ENCODE measurements at regions not wholly inside any gene's neighbourhood (a gene's known extent, or its start where the extent isn't known, plus 50 kb on each side); places are given as distances from the start of the nearest gene placed in this dataset.

DNA sequence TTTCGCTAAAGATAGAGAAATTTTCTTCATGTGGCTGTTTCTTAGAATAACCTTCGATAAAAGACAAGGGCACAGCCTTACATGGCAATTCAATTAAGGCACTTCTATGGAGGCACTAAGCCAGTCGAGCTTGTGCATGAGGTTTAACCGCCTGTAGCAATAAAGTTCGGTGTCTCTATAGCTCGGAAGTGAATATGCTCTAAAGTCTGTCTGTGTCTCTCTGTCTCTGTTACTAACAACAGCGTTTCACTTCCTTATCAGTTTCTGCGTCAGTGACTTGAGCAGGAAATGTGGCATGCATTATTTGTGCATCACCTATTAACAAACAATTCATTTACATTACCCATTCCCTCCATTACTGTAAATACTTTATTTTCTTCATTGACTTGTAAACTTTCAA is 365.1 kb upstream of the NETO1 start:
- no peak for DNase-seq (ENCODE audit: low read depth)

DNA sequence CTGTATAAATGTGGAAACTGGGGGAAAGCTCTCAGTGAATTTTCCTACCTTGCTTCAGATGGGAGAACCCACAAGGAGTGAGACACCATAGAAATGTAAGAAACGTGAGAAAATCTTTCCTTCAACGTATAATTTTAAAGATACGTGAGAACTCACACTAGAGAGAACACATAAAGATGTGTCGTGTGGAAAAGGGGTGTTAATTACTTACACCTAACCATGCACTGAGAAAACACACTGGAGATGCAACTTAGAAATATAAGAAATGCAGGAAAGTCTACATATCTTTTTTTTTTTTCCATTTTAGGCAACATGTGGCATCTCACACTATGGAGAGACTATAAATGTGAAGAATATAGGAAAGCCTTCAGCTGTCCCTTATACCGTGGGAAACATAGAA is 352.9 kb upstream of the NETO1 start:
- DNase-seq (ENCODE audit: low read depth), result no peak

DNA sequence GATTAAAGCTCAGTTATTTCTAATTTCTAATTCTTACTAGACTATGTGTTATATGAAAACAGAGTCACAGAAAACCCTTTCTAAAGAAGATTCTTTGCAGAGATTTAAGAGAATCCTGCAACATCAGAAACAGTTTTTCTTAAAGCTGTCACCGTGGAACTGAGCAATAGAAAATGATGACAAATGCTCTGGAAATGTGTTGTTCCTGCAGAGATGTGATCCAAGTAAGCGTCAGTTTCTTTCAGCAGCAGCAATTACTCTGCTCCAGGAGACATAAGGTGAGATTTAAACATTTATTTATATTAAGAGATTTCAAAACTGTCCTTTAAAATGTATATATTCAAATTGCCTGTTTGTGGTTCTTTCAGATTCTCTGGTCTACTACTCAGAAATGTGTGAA is 350.5 kb upstream of the NETO1 start:
- no peak for DNase-seq (ENCODE audit: low read depth)

DNA sequence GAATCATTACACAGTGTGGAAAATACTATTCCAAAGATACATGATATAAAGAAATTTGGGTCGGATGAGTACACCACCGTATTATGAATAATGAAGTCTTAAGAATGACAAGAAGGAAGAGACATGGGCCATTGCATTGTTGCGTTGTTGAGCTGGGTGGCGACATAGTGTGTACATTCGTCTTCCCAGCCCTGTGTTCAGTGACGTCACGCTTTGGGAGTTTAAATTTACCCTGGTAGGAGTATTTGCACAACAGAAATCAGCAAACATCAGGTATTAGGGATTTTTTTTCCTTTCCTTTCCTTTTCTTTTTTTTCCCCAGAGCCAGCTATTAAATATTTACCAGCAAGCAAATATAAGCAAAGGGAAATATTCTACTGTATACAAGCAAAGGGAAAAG is 347.2 kb upstream of the NETO1 start:
- DNase-seq (ENCODE audit: low read depth), result no peak

DNA sequence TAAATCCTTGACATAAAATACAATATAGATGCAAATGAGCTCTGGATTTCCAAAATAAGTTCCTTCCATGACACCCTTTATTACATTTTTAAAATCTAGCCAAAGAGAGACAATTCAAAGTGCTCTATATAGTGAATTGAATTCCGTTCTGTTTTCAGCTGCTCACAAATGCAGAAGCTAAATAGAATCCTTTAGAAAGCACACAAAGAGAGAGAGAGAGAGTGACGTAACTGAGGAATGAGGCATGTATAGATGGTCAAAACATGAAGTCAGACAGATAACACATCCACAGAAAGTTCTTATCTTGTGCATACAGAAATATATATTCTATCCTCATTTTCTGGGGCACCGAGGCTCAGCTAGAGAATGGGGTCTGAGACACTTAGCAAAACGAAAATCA is 344.7 kb upstream of the NETO1 start:
- DNase-seq (ENCODE audit: low read depth), result no peak

DNA sequence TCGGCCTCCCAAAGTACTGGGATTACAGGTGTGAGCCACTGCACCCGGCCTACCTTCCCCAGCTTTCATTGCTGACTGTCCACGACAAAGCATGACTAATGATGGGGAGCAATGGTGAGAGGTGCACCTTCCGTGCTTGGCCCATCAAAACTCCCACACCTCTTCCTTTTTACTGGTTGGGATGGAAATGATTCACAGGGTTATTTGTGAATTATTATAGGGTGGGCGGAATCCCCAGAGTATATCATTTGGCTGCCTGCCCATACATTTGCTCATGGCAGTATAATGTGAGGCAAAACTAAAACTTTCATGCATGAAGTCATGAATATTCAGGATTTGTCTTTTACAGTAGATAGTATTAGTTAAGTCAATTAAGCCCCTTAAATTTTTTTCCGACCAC is 334.2 kb upstream of the NETO1 start:
- DNase-seq (ENCODE audit: low read depth), result no peak

DNA sequence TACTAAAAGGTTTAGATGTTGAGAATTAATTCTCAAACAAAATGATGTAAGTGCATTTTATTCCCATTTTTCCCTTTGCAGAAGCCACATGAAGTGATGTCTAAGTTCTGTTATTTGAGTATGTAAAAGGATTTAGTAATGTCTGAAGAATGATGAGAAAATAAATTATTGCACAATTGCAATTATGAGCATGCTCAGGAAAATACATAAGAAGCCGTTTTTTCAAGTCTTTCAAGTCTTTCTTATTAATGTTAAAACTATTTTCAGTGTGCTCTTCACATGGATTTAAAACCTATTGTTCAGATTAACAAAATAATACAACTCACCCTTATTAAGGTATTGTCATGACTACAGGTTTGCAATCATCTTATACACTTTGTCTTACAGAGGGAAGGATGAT is 331.4 kb upstream of the NETO1 start:
- DNase-seq (ENCODE audit: low read depth), result no peak

DNA sequence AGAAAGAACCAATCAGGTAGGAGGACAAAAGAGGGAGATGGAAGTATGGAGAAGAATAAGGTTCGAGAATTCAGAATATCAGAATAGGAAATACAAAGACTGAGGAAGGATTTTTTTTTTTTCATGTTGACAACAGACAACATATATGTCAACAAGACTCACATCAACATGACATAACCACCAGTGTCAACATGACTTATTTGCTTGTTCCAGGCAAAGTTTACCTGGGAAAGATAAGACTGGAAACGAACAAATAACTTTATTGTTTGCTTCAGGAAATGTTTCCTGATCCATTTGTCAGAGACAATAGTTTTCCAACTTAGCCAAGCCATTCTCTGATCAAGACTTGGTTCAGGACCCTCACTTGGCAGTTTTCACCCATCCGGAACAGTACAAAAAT is 321.9 kb upstream of the NETO1 start:
- DNase-seq (ENCODE audit: low read depth), result no peak

DNA sequence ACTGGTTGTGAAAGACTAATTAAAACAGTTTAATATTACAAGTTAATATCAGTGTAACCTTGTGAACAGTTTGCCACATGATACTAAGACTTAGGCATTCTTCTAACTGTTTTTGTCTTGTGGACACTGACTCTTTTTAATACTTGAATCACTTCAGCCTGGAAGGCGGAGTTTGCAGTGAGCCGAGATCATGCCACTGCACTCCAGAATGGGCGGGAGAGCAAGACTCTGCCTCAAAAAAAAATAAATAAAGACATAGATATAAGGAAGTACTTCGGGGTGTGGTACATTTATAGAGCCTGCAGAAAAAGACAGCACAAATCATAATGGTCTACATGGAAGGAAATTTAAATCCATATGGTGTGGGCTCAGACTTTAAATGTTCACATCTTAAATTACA is 300.4 kb upstream of the NETO1 start:
- DNase-seq (ENCODE audit: low read depth), result no peak

DNA sequence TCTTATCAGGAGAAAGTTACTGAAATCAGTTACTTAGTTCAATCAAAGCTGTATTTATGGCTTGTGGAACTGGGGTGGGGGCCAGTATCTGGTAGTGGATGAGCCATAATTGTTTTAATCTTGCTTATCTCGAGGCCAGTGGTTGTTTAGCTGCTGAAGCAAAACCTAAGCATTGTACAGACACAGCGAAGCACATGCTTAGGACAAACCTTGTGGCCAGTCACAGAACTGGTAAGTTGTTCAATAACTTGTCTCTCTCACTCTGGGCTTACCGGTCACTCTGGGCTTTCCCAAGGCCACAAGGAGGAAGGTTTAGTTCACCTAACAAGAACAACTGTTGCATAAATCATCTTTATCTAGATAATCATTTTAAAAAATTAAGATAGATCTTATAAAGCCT is 296.6 kb upstream of the NETO1 start:
- no peak for DNase-seq (ENCODE audit: low read depth)

DNA sequence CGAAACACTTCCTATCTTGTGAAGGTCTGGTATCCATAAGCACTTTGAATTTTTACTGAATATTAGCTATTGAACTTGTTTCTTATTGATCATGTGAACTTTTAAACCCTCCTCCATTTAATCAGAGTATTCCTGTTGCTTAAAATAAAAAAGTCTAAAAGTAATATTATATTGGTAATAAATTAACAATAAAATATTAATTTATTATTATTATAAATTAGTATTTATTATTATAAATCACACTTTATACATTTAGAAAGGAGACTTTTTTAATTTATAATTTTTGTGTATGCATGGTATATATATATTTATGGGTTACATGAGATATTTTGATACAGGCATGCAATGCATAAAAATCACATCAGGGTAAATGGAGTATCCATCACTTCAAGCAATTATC is 295.4 kb upstream of the NETO1 start:
- no peak for DNase-seq (ENCODE audit: low read depth)

DNA sequence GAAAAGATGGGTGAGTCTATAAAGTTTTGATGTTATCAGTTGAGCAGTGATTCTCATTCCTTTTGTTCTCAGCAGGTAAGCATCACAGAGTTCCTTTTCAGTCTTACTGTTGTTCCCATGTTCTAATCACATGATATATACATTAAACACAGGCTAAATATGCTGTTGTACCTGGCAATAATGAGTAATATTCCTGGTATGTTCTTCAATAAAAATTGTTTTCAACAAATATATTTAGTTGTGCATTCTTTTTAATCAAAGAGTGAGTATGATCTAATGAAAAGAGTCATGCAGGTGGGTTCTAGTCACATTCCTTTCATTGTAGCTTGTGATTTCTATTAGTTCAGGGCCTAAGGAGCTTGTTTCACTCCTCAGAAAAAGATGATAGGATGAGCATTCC is 288.3 kb upstream of the NETO1 start:
- DNase-seq (ENCODE audit: low read depth), result no peak

DNA sequence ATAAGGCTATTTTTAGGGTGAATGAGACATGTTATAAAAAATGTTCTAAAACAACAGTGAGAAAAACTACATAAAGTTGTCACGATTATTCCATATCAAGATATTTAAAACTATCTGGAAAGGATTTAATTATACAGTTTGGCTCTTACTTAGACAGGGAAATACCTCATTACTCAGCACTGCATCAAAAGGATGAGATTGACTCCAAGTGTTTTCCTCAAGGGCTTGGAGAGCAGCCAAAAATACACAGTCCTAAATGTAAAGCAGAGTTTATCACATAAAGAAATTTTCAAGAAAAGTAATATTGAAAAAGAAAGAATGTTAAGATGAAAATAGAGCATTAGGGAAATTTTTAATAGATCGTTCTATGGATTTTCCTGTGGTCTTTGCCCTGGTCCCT is 285.5 kb upstream of the NETO1 start:
- no peak for DNase-seq (ENCODE audit: low read depth)

DNA sequence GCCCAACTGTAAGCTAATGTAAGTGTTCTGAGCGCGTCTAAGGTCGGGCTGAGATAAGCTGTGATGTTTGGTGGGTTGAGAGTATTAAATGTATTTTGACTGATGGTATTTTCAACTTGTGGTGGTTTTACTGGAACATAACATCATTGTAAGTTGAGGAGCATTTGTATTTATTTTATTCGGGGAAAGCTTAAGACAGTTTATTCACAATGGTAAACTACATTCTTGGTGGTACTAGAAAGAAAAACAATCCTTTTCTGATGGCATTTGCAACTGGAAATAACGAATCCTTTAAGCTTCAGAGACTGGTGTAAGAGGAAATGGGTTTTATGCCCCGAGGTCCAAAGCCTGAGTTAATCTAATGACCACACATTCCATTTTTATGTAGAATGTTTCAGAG is 283.3 kb upstream of the NETO1 start:
- no peak for DNase-seq (ENCODE audit: low read depth)

DNA sequence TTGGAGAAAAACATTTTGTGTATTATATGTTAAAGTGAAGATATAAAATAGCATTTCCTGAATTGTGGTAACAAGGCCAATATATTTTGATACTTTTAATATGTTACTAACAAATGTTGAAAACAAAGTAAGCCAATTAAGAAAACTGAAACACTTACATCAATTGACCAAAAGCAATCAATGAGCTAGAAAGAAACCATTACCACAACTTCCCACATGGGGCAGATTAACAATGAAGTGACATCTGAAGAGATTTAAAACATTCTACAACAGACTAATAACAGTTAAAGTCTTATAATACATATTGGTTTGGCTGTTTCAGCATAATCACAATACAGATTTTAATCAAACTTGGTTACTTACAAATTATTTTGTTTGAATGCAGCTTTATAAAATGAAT is 282.4 kb upstream of the NETO1 start:
- DNase-seq (ENCODE audit: low read depth), result no peak

DNA sequence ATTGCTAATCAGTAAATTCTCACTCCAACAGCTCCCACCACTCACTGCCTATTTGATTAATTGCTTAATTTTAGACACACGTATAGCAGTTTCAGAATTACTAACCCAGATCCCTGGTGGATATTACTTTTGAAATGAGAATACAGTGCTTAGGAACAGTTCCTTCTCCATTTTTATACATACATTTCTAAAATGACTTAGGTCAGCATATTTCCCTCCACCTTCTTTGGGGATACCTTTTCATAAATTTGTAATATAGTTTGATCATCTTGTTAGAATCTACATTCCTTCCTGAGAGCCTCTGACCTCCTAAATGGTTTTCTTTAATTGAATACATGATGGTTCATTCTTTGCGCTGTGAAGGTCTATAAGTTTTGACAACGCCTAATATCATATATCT is 279.8 kb upstream of the NETO1 start:
- no peak for DNase-seq (ENCODE audit: low read depth)

DNA sequence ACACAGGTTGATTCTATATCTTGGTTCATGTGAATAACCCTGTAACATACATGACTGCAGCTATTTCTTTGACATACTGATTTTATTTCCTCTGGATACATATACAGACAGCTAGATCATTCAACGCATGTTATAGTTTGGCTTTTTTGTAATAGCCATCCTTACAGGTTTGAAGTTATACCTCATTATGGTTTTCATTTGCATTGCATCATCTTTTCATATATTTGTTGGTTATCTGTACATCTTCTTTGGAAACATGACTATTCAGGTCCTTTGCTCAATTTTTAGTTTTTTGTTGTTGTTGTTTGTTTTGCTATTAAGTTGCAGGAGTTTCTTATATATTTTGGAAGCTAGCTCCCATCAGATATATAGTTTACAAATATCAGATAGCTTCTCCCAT is 276.2 kb upstream of the NETO1 start:
- no peak for DNase-seq (ENCODE audit: low read depth)

DNA sequence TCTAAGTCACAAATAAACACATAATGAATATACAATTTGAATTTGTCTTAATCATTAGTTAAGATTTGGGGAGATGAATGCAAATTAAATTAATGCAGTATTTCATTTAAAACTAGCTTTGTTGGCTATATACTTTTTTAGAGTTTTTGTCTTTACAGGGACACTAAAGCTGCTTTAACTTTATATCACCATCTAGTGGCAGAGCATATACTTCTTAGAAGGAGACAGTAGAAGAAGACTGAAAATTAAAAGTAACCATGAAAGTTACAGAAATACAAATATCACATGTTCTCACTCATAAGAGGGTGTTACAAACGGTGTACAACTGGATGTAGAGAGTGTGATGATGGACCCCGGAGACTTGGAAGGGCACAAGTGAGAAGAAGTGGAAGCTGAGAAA is 268.3 kb upstream of the NETO1 start:
- DNase-seq (ENCODE audit: low read depth), result no peak

DNA sequence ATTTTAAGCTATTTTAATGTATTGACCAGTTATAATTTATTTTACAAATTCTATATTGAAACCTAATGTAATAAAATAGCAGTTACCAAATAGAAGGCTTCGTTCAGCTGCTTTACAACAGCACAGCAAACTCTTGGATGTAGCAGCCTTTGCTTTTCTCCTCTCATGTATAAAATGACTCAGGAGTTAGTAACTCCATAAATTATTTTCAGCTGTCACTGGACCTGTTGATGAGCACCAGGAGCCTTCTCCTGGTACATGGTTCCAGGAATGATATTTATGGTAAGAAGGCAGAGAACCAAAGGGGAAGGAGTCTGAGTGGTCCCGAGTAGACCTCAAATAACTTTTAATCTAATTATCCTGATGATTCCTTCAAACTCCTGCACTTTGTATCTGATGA is 256.4 kb upstream of the NETO1 start:
- no peak for DNase-seq (ENCODE audit: low read depth)

DNA sequence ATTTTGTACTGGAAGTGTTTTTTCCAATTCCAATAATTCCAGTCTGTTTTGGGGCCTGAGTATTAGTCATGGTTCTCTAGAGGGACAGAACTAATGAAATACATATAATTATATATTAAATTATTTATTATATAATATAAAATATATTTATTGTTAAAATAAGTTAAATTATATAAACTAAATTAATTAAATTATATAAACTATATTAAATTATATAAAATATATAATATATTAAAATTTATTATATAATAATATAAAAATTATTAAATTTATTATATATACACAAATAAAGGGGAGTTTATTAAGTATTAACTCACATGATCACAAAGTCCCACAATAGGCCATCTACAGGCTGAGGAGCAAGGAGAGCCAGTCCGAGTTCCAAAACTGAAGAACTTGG is 253.4 kb upstream of the NETO1 start:
- no peak for DNase-seq (ENCODE audit: low read depth)

DNA sequence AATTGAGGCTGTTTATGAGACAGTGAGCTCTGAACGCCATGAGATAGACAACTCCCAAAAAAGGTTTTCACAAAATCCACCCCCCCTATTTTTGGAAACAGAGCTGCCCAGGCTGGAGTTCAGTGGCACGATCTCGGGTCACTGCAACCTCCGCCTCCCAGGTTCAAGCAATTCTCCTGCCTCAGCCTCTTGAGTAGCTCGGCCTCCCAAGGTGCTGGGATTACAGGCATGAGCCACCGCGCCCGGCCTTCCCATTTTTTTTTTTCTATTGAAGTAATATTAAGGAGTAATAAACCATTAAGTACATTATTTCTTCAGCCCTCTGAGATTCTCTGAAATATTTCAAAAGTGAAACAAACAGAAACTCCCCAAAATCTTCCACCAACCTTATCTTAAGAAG is 252.8 kb upstream of the NETO1 start:
- no peak for DNase-seq (ENCODE audit: low read depth)

DNA sequence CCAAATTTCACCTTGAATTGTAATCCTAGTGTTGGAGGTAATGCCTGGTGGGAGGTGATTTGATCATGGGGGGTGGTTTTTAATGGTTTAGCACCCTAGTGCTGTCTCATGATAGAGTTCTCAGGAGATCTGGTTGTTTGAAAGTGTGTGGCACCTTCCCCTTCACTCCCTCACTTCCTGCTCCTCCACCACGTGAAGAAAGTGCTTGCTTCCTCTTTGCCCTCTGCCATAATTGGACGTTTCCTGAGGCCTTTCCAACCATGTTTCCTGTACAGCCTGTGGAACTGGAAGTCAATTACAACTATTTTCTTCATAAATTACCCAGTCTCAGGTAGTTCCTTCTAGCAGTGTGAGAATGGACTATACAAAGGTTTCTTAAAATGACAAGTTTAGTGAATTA is 251.8 kb upstream of the NETO1 start:
- DNase-seq (ENCODE audit: low read depth), result no peak

DNA sequence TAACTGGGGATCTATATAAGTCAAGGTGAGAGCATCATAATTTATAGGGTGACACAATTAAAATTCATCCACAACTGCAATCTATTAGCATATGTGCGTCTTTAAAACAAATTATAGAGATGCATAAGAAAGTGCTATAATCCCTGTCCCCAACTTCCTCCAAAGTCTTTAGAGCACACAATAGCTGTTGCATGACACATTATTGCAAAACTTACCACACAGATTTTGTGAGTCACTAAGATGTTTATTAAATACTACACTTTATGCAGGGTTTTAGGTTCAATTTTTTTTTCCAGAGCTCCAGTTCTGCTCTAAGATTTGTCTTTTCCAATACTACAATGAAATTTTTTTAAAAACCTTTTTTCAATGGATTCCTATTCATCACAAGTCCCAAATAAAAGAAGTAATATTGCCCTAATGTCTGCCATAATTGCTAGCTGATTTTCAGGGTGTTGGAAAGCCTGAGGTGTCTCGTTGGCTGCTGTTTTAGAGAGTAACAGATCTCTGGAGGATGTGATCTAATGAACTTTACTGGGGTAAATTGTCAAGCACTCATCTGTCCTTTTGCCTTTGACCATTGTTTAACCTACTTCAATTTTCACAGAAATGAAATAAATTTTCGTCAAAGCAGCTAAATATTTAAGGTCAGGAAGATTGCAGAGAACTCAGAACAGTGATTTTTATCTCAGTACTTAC is 250.5 kb upstream of the NETO1 start:
- no peak for DNase-seq (ENCODE audit: low read depth)

DNA sequence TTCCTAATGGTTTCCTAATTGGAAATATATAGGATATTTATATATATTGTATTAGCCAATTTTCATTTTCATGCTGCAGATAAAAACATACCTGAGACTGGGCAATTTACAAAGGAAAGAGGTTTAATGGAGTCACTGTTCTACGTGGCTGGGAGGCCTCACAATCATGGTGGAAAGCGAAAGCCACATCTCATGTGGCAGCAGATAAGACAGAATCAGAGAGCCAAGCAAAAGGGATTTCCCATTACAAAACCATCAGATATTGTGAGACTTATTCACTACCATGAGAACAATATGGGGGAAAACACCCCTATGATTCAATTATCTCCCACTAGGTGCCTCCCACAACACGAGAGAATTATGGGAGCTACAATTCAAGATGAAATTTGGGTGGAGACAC is 242.5 kb upstream of the NETO1 start:
- DNase-seq (ENCODE audit: low read depth), result no peak

DNA sequence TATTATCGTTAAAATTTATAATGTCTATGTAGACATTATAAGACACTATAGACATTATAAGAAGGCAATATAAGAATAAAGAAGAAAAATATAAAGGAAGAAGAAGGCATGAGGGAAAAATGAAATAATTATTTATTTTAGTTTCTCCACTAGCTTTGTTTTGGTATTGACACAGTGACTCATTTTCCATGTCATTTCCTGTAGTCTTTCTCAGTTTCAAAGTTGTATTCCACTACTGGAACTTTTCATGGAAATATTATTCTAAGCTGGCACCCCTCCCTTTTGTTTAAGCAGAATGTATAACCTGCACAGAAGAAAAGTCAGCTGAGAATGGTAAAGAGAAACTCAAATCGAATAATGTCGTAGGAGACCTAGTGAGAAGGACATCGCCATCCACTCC is 234.2 kb upstream of the NETO1 start:
- no peak for DNase-seq (ENCODE audit: low read depth)

Data from stimulated activated CD8-positive, alpha-beta memory T cell treated with anti-CD3 and anti-CD28 coated beads, Interleukin-15, amount 100 ng/mL, for 24 hours (primary cell).